ENCODE measurements at regions not wholly inside any gene's neighbourhood (a gene's known extent, or its start where the extent isn't known, plus 50 kb on each side); places are given as distances from the start of the nearest gene placed in this dataset.

- no peaks in the 10 kb centered on the region for H3K36me3 ChIP-seq
- no peak for TF ChIP-seq CTCF (IDR thresholded peaks at IDR 0.05; ENCODE audit: low read depth, low read length)
- no peaks in the 10 kb centered on the region for H3K9me3 ChIP-seq
- H3K4me1 ChIP-seq = no peaks in the 10 kb centered on the region
- H3K4me3 ChIP-seq (ENCODE audit: low read depth, low read length) = no peak overlapping the region
- no peak for DNase-seq
- H3K27me3 ChIP-seq = no peaks in the 10 kb centered on the region
Measured at GRCh38 chr3:34407281-34407680, 608.9 kb downstream of the PDCD6IP start.

DNA sequence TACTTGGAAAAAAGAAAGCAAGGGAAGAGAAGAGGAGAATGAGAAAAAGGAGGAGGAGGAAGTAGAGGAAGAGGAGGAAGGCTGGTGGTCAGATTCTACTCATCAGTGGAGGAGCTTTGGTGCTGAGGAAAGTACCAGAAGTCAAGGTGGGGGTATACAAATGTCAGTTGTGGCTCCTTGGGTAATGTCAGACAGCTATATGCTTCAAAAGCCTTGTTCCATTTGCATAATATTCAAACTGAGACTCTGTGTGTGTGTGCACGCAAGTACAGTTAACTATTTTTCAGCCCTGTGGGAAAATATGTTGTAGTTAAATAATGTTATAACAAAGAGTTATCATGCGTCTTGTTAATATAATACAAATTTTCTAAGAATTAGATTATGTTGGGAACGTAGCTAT, 609.7 kb downstream of the PDCD6IP start:
- Histone ChIP-seq H3K4me1 (no peaks in the 10 kb centered on the region), H3K4me3 (ENCODE audit: low read depth, low read length) (no peak overlapping the region), H3K27me3 (no peaks in the 10 kb centered on the region), H3K36me3 (no peaks in the 10 kb centered on the region), H3K9me3 (no peaks in the 10 kb centered on the region)
- no peak for DNase-seq
- no peak for TF ChIP-seq CTCF (IDR thresholded peaks at IDR 0.05; ENCODE audit: low read depth, low read length)

- no peaks in the 10 kb centered on the region for H3K27me3 ChIP-seq
- no peak overlapping the region for H3K4me3 ChIP-seq (ENCODE audit: low read depth, low read length)
- H3K9me3 ChIP-seq = no peaks in the 10 kb centered on the region
- no peak for TF ChIP-seq CTCF (IDR thresholded peaks at IDR 0.05; ENCODE audit: low read depth, low read length)
- no peaks in the 10 kb centered on the region for H3K4me1 ChIP-seq
- DNase-seq = no peak
- H3K36me3 ChIP-seq = no peaks in the 10 kb centered on the region
Measured at GRCh38 chr3:34411596-34411995, 613.2 kb downstream of the PDCD6IP start.

GRCh38 chr3:34419801-34420200, 621.4 kb downstream of the PDCD6IP start:
- Histone ChIP-seq H3K9me3 (no peaks in the 10 kb centered on the region), H3K4me3 (ENCODE audit: low read depth, low read length) (no peak overlapping the region), H3K27me3 (no peaks in the 10 kb centered on the region), H3K36me3 (no peaks in the 10 kb centered on the region), H3K4me1 (no peaks in the 10 kb centered on the region)
- no peak for DNase-seq
- no peak for TF ChIP-seq CTCF (IDR thresholded peaks at IDR 0.05; ENCODE audit: low read depth, low read length)

DNA sequence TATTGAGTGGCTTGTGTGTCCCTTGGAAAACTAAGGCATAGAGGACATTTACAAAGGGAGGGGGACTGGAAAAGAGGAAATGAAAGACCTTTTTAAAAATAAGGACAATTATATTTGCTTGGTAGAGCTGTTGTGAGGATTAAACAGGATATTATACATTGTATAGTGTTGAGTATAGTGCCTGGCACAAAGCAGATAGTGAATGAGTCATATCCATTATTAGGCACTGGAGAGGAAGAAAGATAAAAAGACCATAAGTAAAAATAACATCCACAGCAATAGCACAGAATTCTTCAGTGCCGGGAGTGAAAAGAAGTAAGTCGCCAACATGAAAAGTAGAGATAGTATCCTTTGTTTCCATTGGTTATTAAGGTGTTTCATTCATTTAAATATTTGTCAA, 623.3 kb downstream of the PDCD6IP start:
- DNase-seq = no peak
- Histone ChIP-seq H3K27me3 (no peaks in the 10 kb centered on the region), H3K36me3 (no peaks in the 10 kb centered on the region), H3K4me1 (no peaks in the 10 kb centered on the region), H3K4me3 (ENCODE audit: low read depth, low read length) (no peak overlapping the region), H3K9me3 (no peaks in the 10 kb centered on the region)
- TF ChIP-seq CTCF (IDR thresholded peaks at IDR 0.05; ENCODE audit: low read depth, low read length) = no peak

- Histone ChIP-seq H3K36me3 (no peaks in the 10 kb centered on the region), H3K4me3 (ENCODE audit: low read depth, low read length) (no peak overlapping the region), H3K9me3 (no peaks in the 10 kb centered on the region), H3K4me1 (no peaks in the 10 kb centered on the region), H3K27me3 (no peaks in the 10 kb centered on the region)
- TF ChIP-seq CTCF (IDR thresholded peaks at IDR 0.05; ENCODE audit: low read depth, low read length) = no peak
- DNase-seq = no peak
Measured at GRCh38 chr3:34439796-34440195, 641.4 kb downstream of the PDCD6IP start.

Measured in BE2C (cell line).